ENCODE measurements at regions not wholly inside any gene's neighbourhood (a gene's known extent, or its start where the extent isn't known, plus 50 kb on each side); places are given as distances from the start of the nearest gene placed in this dataset.

DNA sequence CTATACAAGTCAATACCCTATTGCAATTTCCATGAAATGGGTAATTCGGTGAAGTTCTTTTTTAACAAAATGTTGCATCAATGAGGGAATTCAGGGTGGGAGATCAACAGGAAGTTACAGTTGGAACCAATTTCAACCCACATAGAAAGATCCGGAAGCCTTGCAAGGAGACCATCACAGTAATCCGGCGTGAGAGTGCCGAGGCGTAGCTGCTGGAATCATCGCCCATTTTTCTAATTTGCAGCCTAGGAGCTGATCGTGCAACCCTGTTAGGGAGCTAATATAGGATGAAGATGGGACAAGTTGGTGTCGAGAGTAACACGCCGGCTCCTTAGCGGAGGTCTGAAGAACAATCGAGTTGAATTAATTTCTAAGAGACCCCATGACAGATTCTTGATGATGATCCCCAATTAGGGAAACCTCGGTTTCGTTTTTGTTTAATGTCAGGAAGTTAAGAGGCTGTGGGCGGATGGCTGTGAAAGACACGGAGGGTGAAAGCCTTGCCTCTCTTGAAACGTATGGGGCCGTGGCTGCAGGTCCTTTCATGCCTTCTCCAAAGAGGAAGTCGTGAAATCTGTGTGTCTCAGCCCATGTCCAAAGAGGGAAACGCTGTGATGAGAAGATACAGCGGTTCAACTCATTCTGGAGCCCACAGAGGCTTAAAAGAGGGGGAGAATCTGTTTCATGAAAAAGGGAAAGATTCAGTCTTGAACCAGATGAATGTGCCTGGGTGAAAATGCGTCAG, 51.2 kb upstream of the CARD11 start:
- Histone ChIP-seq H3K9me3 (no peaks in the 10 kb centered on the region), H3K27me3 (no peaks in the 10 kb centered on the region), H3K27ac (no peak overlapping the region), H3K4me3 (no peak overlapping the region), H3K4me1 (no peaks in the 10 kb centered on the region), H3K36me3 (no peaks in the 10 kb centered on the region)
- no peak for DNase-seq (ENCODE audit: low spot score in 2 of 2)
- no peak for TF ChIP-seq POLR2A (IDR thresholded peaks at IDR 0.05)
- intact Hi-C loops (cut with DNase I; ENCODE audit: low total_unique reads), result no loop called here

DNA sequence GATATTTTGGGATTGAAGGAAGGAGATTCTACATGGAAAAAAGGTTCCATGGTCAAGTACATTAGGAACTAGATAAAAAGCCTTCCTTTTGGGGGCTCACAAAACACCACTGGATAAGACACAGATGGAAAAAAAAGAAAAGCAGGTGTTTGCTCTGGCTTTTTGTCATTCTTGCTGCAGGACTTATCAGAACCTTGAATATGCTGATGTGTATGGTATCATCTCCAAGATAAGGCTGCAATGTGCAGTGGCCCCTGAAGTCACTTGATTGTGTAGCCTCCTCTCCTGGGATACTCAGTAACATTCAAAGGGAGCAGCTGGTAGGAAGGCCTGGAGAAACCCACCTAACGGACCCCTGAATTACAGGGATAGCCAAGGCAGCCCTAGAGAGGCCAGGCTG, 54.1 kb upstream of the CARD11 start:
- Histone ChIP-seq H3K27ac (no peak overlapping the region), H3K27me3 (no peaks in the 10 kb centered on the region), H3K36me3 (no peaks in the 10 kb centered on the region), H3K4me1 (no peaks in the 10 kb centered on the region), H3K4me3 (no peak overlapping the region), H3K9me3 (no peaks in the 10 kb centered on the region)
- intact Hi-C loops (cut with DNase I; ENCODE audit: low total_unique reads), result no loop called here
- TF ChIP-seq POLR2AphosphoS5 (IDR thresholded peaks at IDR 0.05) (no peak), POLR2A (IDR thresholded peaks at IDR 0.05) (no peak), CTCF (IDR thresholded peaks at IDR 0.05) (no peak)
- no peak for DNase-seq (ENCODE audit: low spot score in 2 of 2)

GRCh38 chr7:3102159-3102558, 58.5 kb upstream of the CARD11 start:
- H3K36me3 ChIP-seq, result no peaks in the 10 kb centered on the region
- no peak for TF ChIP-seq CTCF (IDR thresholded peaks at IDR 0.05)
- TF ChIP-seq POLR2A (IDR thresholded peaks at IDR 0.05), result no peak
- TF ChIP-seq POLR2AphosphoS5 (IDR thresholded peaks at IDR 0.05), result no peak
- H3K27me3 ChIP-seq, result no peaks in the 10 kb centered on the region
- no peak for DNase-seq (ENCODE audit: low spot score in 2 of 2)
- H3K4me3 ChIP-seq, result no peak overlapping the region
- no peak overlapping the region for H3K27ac ChIP-seq
- intact Hi-C loops (cut with DNase I; ENCODE audit: low total_unique reads), result no loop called here
- H3K4me1 ChIP-seq, result no peaks in the 10 kb centered on the region
- H3K9me3 ChIP-seq, result no peaks in the 10 kb centered on the region

GRCh38 chr7:3103614-3104398, 60.1 kb upstream of the CARD11 start:
- no peak overlapping the region for H3K4me3 ChIP-seq
- H3K27me3 ChIP-seq, result no peaks in the 10 kb centered on the region
- H3K4me1 ChIP-seq, result no peaks in the 10 kb centered on the region
- TF ChIP-seq POLR2AphosphoS5 (IDR thresholded peaks at IDR 0.05) (no peak), POLR2A (IDR thresholded peaks at IDR 0.05) (no peak), CTCF (IDR thresholded peaks at IDR 0.05) (no peak)
- H3K27ac ChIP-seq, result no peak overlapping the region
- peaks cover 6 to 8% of the 10 kb centered on the region in 2 donors for H3K9me3 ChIP-seq
- intact Hi-C loops (cut with DNase I; ENCODE audit: low total_unique reads), result no loop called here
- peak in 1 of 2 donors; percentile 28 for DNase-seq (ENCODE audit: low spot score in 2 of 2)
- H3K36me3 ChIP-seq, result no peaks in the 10 kb centered on the region

GRCh38 chr7:3105856-3106255, 62.2 kb upstream of the CARD11 start:
- Histone ChIP-seq H3K27ac (no peak overlapping the region), H3K27me3 (no peaks in the 10 kb centered on the region), H3K9me3 (peaks cover 6 to 8% of the 10 kb centered on the region in 2 donors), H3K4me1 (no peaks in the 10 kb centered on the region), H3K36me3 (no peaks in the 10 kb centered on the region), H3K4me3 (no peak overlapping the region)
- intact Hi-C loops (cut with DNase I; ENCODE audit: low total_unique reads), result loop anchor here (2.0 kb wide), 1 partner anchor 17 kb away; no protein-coding TSS in a partner anchor
- DNase-seq (ENCODE audit: low spot score in 2 of 2), result peak in 1 of 2 donors; percentile 2
- TF ChIP-seq CTCF (IDR thresholded peaks at IDR 0.05) (no peak), POLR2A (IDR thresholded peaks at IDR 0.05) (no peak)
